GM21381 (cell line): ENCODE measurements at regions not wholly inside any gene's neighbourhood (a gene's known extent, or its start where the extent isn't known, plus 50 kb on each side); places are given as distances from the start of the nearest gene placed in this dataset.
"Not testable (repeated sequence)": the region's sequence is repeated elsewhere in the genome, so short reads cannot be mapped to it uniquely, and the experiment has no call there.

Experiments used
- ATAC-seq: cut with Tn5 transposase; IDR thresholded peaks from one replicate; pipeline ENCODE4 v1.9.1; 2021; ENCODE audit warnings: mild to moderate bottlenecking, moderate library complexity; ENCODE audit not compliant: unreplicated experiment

DNA sequence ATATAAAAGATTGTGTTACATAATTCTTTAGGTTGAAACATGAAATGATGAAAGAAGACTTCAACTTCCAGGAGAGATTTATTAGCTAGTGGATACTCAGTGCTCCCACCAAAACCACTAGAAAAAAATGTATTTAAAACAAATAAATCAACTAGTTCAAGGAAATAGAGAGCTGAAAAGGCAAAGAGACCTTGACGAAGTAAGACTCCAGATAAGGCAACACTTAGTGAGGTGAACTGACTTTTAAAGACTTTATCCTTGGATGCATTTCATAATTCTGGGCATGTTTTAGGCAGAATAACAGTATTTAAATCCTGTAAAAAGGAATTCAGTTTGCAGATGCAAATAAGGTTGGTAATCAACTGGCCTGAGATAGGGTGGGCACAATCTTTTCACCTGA, 1150.7 kb downstream of the FSCB start:
- no peak for ATAC-seq

DNA sequence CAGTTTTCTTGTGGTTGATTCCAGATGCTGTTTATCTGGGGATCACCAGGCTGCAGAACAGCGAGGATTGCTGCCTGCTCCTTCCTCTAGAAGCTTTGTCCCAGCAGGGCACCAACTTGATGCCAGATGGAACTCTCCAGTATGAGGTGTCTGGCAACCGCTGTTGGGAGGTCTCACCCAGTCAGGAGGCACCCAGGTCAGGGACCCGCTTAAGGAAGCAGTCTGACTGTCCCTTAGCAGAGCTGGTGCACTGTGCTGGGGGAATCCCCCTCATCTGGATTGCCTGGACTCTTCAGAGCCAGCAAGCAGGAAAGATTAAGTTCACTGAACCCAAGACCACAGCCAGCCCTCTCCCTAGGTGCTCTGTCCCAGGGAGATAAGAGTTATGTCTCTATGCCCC, 1165.2 kb downstream of the FSCB start:
- no peak for ATAC-seq

DNA sequence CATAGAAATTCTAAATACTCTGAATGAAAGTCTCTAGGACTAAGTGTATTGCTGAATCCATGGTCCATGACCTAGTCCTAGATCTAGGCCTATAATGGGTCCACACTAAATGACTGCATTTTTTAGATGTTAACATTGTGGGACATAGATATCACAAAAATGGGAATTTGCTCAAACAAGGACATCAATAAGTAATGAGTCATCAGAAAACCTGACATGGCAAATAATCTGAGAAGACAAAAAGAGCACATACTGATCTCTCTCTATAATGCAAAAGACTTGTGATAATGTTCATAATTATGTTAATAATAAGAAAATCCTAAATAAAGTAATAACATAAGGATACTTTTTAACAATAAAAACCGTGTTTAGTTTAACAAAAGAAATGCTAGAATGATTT, 1168.4 kb downstream of the FSCB start:
- no peak for ATAC-seq

DNA sequence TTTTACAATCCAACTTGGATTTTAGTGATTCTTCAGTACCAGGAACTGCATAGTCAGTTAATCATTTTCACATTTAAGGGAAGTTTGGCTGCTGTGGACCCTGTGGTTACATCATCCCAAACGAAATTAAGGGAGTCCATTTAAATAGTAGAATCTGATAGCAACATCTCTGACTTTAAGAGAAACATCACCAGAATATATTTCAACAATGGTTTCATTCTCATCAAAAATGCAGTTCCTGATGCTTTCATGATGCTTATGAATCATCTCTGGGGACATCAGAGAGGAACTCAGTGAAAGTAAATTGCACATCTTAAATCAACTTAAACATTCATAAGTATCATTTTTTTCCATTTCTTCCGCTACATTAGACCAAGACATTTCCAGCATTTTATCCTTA, 1170.7 kb downstream of the FSCB start:
- ATAC-seq, result no peak

DNA sequence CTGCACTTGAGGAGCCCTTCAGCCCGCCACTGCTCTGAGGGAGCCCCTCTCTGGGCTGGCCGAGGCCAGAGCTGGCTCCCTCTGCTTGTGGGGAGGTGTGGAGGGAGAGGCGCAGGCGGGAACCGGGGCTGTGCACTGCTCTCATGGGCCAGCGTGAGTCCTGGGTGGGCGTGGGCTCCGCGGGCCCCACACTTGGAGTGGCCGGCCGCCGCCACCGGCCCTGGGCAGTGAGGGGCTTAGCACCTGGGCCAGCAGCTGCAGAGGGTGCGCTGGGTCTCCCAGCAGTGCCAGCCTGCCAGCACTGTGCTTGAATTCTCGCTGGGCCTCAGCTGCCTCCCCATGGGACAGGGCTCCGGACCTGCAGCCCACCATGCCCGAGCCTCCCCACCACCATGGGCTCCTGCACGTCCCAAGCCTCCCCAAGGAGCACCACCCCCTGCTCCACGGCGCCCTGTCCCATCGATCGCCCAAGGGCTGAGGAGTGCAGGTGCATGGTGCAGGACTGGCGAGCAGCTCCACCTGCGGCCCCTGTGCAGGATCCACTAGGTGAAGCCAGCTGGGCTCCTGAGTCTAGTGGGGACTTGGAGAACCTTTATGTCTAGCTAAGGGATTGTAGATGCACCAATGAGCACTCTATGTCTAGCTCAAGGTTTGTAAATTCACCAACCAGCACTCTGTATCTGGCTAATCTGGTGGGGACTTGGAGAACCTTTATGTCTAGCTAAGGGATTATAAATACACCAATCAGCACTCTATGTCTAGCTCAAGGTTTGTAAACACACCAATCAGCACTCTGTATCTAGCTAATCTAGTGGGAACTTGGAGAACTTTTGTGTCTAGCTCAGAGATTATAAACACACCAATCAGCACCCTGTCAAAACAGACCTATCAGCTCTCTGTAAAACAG, 1180.3 kb downstream of the FSCB start:
- not testable (repeated sequence) for ATAC-seq

DNA sequence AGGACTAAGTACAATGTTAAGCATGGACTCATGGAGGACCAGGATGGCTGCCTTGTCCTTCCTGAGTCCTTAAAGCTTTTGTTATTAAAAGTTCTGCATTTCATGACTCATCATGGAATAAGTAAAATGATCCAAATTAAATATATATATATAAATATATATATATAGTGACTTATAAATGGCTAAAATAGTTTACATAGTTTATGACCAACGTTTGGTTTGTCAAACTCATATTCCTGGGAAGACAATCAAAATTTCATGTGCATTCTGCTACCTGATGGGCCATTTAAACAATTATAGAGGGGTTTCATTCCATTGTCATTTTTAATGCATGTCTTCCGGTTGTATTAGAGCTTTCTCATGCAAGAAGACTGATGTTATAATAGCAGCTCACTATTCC, 1190.7 kb downstream of the FSCB start:
- ATAC-seq, result no peak

DNA sequence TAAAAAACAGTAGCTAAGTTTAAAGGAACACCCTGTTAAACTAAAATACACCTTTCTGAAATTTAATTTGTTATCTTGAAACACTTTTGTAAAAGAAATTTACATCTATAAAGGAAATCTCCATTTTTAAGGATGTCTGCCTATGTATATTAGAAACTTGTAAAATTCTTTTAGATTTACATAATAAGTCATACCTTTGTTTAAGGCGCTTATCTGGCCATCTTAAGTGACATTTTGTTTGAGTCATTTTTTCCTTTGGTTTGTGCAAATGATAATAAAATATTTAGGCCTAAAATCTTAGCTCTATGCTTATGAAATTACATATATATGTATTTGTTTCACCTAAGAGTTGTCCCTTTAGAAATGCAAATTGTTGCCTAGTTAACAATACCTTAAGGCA, 1193.4 kb downstream of the FSCB start:
- no peak for ATAC-seq

DNA sequence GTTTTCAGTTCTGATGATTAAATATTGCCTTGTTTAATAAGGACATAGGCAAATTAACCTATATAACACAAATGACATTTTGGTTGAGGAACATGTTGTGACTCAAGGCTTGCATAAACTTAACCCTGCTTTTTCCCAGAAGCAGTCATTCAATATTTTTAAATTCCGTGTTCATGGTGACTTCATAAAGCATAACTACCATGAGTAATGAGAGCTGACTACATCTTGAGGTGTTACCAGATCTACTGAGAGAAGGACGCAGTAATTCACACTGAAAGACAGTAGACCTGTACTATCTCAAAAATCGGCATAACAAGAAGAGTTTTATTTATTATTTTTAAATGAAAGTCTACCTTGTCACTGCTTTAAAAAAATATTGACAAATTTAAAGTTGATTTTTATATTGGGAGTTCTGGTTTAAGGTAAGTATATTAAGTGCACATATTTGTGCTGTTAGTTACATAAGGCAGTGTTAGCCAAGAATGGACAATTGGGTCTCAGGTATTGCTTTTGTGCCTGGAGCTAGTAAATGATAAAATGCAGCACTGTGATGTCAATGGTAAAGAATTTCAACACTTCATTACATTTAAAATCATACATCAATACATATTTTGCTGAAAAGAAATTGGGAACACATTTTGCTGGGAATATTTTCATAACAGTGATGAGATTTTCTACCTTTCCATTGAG, 1198.5 kb downstream of the FSCB start:
- ATAC-seq, result no peak

DNA sequence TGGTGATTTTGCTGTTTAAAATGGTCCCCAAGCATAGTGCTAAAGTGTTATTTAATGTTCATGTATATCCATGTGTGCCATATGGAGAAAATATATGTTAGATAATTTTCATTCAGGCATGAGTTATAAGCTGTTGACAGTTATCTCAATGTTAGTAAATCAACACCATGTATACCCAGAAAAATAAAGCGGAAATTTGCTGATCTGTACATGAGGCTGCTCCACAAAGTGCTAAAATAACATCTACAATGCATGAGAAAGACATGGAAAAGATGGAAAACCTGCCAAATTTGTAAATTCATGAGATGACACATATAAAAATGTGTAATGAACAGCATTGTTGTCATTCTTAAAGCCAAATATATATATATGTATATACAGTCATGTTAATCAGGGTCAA, 1199.2 kb downstream of the FSCB start:
- ATAC-seq, result no peak

DNA sequence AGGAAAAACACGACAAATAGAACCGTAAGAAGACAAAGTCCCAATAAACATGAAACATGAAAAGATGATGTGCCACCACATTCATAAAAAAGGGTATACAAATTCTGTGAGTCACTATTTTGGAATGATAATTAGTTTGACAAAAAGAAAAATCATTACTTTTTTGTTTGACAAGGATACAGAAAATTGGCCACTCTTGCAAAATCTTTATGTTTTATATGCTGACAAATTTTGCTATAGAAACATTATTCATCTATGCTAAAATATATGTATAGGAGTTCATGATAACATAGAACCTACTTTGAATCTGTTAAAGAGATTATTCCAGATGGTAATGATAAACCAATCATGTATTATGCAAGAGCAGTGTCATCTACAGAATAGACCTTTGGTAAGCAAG, 1201.0 kb downstream of the FSCB start:
- no peak for ATAC-seq

DNA sequence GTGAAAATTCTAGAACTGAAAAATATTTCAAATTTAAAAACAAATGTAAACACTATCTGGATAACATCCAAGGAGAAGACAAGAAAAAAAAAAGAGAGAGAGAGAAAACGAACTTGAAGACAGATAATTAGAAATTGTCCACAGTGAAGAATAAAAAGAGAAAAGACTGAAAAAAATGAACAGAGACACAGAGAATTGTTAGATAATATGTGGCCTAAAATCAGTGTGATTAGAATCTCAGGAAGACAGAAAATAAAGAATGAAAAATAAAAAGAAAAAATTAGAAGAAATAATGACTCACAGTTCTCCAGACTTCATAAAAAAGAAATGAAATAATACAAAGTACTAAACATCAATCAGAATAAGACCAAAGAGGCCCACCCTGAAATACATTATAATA, 1209.3 kb downstream of the FSCB start:
- ATAC-seq, result no peak

DNA sequence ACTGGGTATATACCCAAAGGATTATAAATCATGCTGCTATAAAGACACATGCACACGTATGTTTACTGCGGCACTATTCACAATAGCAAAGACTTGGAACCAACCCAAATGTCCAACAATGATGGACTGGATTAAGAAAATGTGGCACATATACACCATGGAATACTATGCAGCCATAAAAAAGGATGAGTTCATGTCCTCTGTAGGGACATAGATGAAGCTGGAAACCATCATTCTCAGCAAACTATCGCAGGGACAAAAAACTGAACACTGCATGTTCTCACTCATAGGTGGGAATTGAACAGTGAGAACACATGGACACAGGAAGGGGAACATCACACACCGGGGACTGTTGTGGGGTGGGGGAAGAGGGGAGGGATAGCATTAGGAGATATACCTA, 1211.0 kb downstream of the FSCB start:
- not testable (repeated sequence) for ATAC-seq

DNA sequence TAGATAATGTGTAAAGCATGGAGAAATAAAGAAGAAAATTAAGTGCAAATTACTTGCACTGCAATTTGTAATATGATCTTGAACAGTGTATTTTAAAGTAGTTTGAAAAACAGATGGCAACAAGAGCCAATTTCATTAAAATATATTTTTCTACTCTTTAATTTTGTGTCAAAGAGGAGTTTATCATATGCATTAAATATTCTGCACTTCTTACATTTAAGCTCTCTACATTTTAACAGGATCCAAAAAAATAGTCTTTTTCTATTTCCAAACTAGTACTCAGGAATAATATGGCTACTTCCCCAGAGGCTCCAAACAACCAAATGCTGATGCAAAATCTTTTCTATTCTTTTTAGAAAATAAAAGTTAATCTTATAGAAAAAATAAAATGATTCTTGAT, 1221.5 kb downstream of the FSCB start:
- no peak for ATAC-seq

DNA sequence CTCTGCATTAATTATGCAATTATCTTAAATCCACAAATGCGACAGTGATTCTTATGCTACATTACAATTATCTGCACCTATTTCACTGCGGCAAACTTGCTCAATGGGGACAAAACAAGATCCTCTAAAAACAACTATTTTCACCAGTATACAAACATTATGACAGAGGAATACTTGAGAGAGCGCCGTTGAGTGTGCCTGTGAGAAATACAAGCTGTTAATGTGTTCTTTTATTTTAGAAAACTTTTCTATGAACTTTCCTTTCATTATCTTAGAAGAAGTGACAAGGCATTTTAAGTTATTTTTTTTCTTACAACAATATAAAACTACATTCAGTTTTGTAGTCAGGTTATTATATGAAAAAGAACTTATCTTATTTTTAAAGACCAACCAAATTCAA, 1247.0 kb downstream of the FSCB start:
- ATAC-seq, result no peak

DNA sequence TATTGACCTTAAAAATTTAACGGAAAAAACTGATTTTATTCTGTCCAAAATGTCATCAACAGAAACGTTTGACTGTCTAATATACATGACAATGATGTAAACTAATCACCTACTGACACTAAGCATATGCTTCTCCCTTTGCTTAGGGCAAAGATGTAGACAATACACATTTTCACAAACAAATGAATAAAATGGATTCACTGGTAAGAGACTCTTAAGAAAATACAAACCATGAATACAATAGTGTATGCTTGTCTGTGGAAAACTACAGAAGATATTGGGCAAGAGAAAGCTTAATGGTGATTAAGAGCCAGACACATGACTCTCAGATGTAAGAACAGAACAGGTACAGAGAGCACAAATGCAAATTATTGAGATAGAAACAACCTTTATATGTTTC, 1248.7 kb downstream of the FSCB start:
- no peak for ATAC-seq

DNA sequence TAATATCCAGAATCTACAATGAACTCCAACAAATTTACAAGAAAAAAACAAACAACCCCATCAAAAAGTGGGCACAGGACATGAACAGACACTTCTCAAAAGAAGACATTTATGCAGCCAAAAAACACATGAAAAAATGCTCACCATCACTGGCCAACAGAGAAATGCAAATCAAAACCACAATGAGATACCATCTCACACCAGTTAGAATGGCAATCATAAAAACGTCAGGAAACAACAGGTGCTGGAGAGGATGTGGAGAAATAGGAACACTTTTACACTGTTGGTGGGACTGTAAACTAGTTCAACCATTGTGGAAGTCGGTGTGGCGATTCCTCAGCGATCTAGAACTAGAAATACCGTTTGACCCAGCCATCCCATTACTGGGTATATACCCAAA, 1250.1 kb downstream of the FSCB start:
- ATAC-seq, result not testable (repeated sequence)

DNA sequence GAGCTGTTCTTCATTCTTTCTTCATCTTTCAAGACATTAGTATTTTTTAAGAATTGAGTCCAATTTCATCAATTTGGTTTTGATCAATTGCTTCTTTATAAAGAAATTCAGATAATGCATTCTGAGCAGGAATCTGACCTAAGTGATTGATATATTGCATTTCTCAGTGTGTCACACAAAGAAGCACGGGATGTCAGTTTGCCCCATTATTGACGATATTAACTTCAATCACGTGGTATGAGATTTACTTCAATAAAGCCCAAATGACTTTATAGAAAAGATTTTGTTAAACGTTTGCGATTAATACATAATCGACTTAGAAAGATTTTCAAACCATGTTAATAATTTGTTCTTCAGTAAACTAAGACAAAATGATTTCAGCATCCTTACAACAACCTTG, 1254.2 kb downstream of the FSCB start:
- ATAC-seq, result no peak

DNA sequence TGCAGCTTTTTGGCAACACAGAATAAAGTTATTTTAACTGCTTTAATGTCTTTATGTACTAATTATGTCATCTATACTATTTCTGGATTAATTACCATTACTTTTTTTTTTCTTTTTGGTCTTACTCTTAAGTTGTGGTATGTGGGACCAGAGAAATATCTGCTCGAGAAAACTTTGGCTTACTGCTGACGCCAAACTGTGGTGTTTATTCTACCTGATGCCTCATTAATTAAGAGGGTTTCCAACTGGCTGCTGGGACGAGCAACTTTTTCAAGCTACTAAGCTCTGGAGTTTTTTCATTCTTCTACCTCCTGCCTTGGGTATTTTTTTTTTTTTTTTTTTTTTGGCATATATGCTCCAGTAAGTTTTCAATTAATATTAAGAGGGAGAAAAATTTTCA, 1257.5 kb downstream of the FSCB start:
- no peak for ATAC-seq

DNA sequence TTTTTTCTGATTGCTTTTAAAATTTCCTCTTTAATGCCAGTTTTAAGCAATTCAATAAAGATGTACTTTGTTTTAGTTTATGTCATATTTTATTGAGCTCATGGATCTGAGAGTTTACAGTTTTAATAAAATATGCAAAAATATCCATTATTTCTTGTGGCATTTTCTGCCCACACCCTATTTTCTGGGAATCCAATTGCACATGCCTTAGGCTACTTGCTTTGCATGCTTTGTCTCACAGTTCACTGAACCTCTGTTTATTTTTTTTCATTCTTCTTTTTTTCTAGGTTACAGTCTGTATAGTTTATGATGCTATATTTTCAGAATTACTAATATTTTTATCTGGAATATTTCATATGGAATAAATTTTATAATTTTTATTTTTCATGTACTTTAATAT, 1258.0 kb downstream of the FSCB start:
- no peak for ATAC-seq

DNA sequence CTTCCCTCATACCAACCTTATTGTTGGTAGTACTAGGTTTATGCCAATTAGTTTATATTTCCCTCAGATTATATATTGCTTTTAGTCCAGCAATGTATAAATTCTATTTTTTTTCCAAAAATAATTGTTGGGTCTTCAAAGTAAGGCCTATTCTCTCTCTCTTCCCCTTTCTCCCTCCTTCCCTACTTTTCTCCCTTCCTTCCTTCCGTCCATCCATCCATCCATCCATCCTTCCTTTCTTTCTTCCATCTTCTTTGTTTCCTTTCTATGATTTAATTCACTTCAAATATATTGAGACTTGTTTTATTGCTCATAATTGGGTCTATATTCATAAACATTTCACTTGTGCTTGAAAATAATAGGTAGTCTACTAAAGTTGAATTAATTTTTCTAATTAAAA, 1259.2 kb downstream of the FSCB start:
- no peak for ATAC-seq

DNA sequence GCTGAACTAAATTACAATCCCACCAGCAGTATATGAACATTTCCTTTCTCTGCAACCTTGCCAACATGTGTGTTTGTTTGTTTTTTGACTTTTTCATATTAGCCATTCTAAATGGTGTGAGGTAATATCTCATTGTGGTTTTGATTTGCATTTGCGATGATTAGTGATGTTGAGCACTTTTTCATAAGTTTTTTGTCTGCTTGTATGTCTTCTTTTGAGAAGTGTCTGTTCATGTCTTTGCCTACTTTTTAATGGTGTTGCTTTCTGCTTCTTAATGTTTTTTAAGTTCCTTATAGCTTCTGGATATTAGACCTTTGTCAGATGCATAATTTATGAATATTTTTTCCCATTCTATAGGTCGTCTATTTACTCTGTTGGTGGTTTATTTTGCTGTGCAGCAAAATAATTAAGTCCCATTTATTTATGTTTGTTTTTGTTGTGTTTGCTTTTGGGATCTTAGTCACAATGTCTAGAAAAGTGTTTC, 1262.9 kb downstream of the FSCB start:
- no peak for ATAC-seq

DNA sequence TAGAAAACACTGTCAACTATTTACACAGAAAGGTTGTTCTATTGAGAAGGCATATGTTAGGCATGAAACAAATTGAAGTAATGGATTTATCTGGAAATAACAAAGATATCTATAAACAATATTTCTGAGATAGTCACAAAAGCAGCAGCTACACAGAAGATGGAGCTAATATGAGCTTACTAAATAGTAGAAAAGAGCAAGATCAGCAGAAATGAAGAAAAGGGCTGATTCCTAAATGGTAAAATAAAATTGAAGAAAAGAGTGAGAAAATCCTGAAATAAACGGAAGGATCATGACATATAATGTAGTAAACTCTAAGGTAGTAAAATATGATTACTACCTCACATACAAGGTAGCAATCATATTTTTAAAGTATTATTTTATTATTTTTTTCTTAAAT, 1263.9 kb downstream of the FSCB start:
- ATAC-seq, result no peak
